ENCODE measurements at regions not wholly inside any gene's neighbourhood (a gene's known extent, or its start where the extent isn't known, plus 50 kb on each side); places are given as distances from the start of the nearest gene placed in this dataset.

DNA sequence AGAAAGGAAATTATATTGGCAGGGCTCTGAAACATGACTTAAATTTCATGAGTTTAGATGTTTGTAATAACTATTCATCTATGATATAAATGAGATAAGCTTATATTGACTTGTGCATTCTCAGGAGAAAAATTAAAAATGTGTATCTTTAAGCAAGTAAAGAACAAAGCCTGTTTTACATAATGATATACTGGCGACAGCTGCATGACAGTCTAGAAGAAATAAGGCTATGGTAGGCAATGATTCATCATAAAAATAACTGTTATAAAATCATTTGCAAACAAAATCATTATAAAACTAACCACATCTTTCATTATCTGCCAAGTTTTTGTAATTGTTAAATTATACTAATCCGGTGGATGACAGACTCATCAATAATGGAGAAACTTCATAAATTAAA lies 188.1 kb downstream of the ADAM29 start:
- Histone ChIP-seq H3K9ac (ENCODE audit: low read length) (no peak overlapping the region), H3K9me3 (ENCODE audit: insufficient read depth, low read depth, low read length) (no peaks in the 10 kb centered on the region), H2AK5ac (ENCODE audit: low read length) (no peak overlapping the region), H2BK12ac (ENCODE audit: low read length) (no peak overlapping the region), H3K4me3 (ENCODE audit: low read depth, low read length) (no peak overlapping the region), H3K18ac (ENCODE audit: low read length) (no peak overlapping the region), H2AFZ (ENCODE audit: insufficient read depth, low read length, poor library complexity) (no peak overlapping the region), H3K14ac (ENCODE audit: low read length) (no peak overlapping the region), H4K8ac (ENCODE audit: low read depth, low read length) (no peak overlapping the region), H3K23ac (ENCODE audit: low read length) (no peak overlapping the region), H4K91ac (ENCODE audit: low read depth, low read length) (no peak overlapping the region), H3K4me2 (ENCODE audit: low read length) (no peak overlapping the region), H3K4ac (ENCODE audit: low read depth, low read length) (no peak overlapping the region), H2BK5ac (ENCODE audit: low read depth, low read length, poor library complexity) (no peak overlapping the region), H3K79me1 (ENCODE audit: low read length) (no peaks in the 10 kb centered on the region), H3K79me2 (ENCODE audit: control insufficient read depth, insufficient read depth, low read length, poor library complexity) (no peaks in the 10 kb centered on the region), H3K4me1 (ENCODE audit: control insufficient read depth in 1 of 2, insufficient read depth in 2 of 2, low read length in 2 of 2) (no peaks in the 10 kb centered on the region), H3K36me3 (ENCODE audit: control insufficient read depth in 1 of 2, insufficient read depth in 2 of 2, low read length in 2 of 2) (no peaks in the 10 kb centered on the region), H4K12ac (ENCODE audit: low read depth, low read length) (no peak overlapping the region), H3K27me3 (ENCODE audit: insufficient read depth, low read length) (no peaks in the 10 kb centered on the region), H2BK120ac (ENCODE audit: insufficient read depth, low read length, poor library complexity) (no peak overlapping the region), H3K27ac (ENCODE audit: low read depth, low read length) (no peak overlapping the region)
- no peak for DNase-seq
- WGBS (ENCODE audit: extremely low coverage, insufficient coverage, insufficient read length): no CpG with 5 or more reads among the region's 2 CpGs

GRCh38 chr4:175109933-175110332 lies 191.8 kb downstream of the ADAM29 start:
- Histone ChIP-seq H4K91ac (ENCODE audit: low read depth, low read length) (no peak overlapping the region), H3K4ac (ENCODE audit: low read depth, low read length) (no peak overlapping the region), H3K9ac (ENCODE audit: low read length) (no peak overlapping the region), H3K18ac (ENCODE audit: low read length) (no peak overlapping the region), H2BK5ac (ENCODE audit: low read depth, low read length, poor library complexity) (no peak overlapping the region), H3K27ac (ENCODE audit: low read depth, low read length) (no peak overlapping the region), H3K23ac (ENCODE audit: low read length) (no peak overlapping the region), H3K27me3 (ENCODE audit: insufficient read depth, low read length) (no peaks in the 10 kb centered on the region), H3K14ac (ENCODE audit: low read length) (no peak overlapping the region), H4K12ac (ENCODE audit: low read depth, low read length) (no peak overlapping the region), H3K9me3 (ENCODE audit: insufficient read depth, low read depth, low read length) (no peaks in the 10 kb centered on the region), H2AFZ (ENCODE audit: insufficient read depth, low read length, poor library complexity) (no peak overlapping the region), H2AK5ac (ENCODE audit: low read length) (no peak overlapping the region), H3K79me1 (ENCODE audit: low read length) (no peaks in the 10 kb centered on the region), H2BK12ac (ENCODE audit: low read length) (no peak overlapping the region), H3K4me2 (ENCODE audit: low read length) (no peak overlapping the region), H3K4me1 (ENCODE audit: control insufficient read depth in 1 of 2, insufficient read depth in 2 of 2, low read length in 2 of 2) (no peaks in the 10 kb centered on the region), H3K4me3 (ENCODE audit: low read depth, low read length) (no peak overlapping the region), H2BK120ac (ENCODE audit: insufficient read depth, low read length, poor library complexity) (no peak overlapping the region), H3K79me2 (ENCODE audit: control insufficient read depth, insufficient read depth, low read length, poor library complexity) (no peaks in the 10 kb centered on the region), H3K36me3 (ENCODE audit: control insufficient read depth in 1 of 2, insufficient read depth in 2 of 2, low read length in 2 of 2) (no peaks in the 10 kb centered on the region), H4K8ac (ENCODE audit: low read depth, low read length) (no peak overlapping the region)
- WGBS (ENCODE audit: extremely low coverage, insufficient coverage, insufficient read length): no CpG with 5 or more reads among the region's 5 CpGs
- no peak for DNase-seq

DNA sequence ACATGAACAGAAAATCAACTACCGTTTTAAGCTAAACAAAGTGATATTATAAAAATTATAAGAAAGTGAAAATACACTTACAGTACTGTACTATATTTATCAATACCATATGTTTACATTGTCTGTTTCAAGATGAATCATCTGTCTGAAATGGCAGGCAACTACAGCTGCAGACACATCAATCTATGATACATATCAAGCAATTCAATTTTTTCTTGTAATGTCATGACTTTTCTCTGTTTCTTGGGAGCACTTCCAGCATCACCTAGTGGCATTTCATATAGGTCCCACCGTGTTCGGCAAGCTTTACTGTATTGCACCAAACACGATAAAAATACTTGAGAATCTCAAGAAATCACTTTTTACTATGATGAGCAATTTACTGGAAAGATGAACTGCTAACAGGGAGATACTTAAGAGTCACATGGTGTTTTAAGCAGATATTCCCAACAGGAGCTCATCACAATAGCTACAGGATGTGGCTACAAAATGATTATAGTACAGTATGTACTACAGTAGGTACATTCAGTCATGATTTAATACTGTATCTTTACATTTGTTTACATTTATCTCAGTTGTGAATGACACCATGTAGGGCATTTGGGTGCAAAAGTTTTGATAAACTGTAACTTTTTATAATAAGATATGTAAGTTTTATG lies 207.4 kb downstream of the ADAM29 start:
- no peak overlapping the region for H3K4me3 ChIP-seq (ENCODE audit: low read depth, low read length)
- no CpG with 5 or more reads among the region's 4 CpGs for WGBS (ENCODE audit: extremely low coverage, insufficient coverage, insufficient read length)
- no peaks in the 10 kb centered on the region for H3K36me3 ChIP-seq (ENCODE audit: control insufficient read depth in 1 of 2, insufficient read depth in 2 of 2, low read length in 2 of 2)
- DNase-seq: no peak
- H3K4ac ChIP-seq (ENCODE audit: low read depth, low read length): no peak overlapping the region
- H3K79me2 ChIP-seq (ENCODE audit: control insufficient read depth, insufficient read depth, low read length, poor library complexity): no peaks in the 10 kb centered on the region
- H3K18ac ChIP-seq (ENCODE audit: low read length): no peak overlapping the region
- H3K14ac ChIP-seq (ENCODE audit: low read length): no peak overlapping the region
- no peak overlapping the region for H3K23ac ChIP-seq (ENCODE audit: low read length)
- no peaks in the 10 kb centered on the region for H3K27me3 ChIP-seq (ENCODE audit: insufficient read depth, low read length)
- H4K8ac ChIP-seq (ENCODE audit: low read depth, low read length): no peak overlapping the region
- no peaks in the 10 kb centered on the region for H3K79me1 ChIP-seq (ENCODE audit: low read length)
- H4K12ac ChIP-seq (ENCODE audit: low read depth, low read length): no peak overlapping the region
- H2BK5ac ChIP-seq (ENCODE audit: low read depth, low read length, poor library complexity): no peak overlapping the region
- H2BK12ac ChIP-seq (ENCODE audit: low read length): no peak overlapping the region
- H2AK5ac ChIP-seq (ENCODE audit: low read length): no peak overlapping the region
- no peaks in the 10 kb centered on the region for H3K4me1 ChIP-seq (ENCODE audit: control insufficient read depth in 1 of 2, insufficient read depth in 2 of 2, low read length in 2 of 2)
- H3K27ac ChIP-seq (ENCODE audit: low read depth, low read length): no peak overlapping the region
- no peak overlapping the region for H4K91ac ChIP-seq (ENCODE audit: low read depth, low read length)
- no peak overlapping the region for H3K9ac ChIP-seq (ENCODE audit: low read length)
- H2BK120ac ChIP-seq (ENCODE audit: insufficient read depth, low read length, poor library complexity): no peak overlapping the region
- H3K9me3 ChIP-seq (ENCODE audit: insufficient read depth, low read depth, low read length): no peaks in the 10 kb centered on the region
- no peak overlapping the region for H3K4me2 ChIP-seq (ENCODE audit: low read length)
- H2AFZ ChIP-seq (ENCODE audit: insufficient read depth, low read length, poor library complexity): no peak overlapping the region

DNA sequence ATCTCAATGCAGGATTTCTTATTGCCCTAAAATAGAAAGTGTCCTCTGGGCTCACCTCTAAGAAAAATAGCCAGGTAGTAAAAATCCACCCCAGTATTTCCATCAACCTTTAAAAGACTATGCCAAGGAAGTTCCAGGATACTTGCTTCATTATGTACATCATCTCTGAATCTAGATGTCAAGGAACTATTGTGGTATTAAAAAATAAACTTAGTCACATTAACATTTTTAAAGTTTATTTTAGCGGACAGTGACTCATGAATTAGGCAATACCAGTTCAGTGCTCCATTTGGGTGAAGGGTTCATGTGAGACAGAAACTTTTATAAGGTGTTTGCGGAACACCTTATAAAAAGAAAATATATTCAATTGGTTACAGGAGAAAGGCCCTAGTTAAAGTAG lies 209.2 kb downstream of the ADAM29 start:
- Histone ChIP-seq H4K8ac (ENCODE audit: low read depth, low read length) (no peak overlapping the region), H3K79me2 (ENCODE audit: control insufficient read depth, insufficient read depth, low read length, poor library complexity) (no peaks in the 10 kb centered on the region), H3K4me2 (ENCODE audit: low read length) (no peak overlapping the region), H2AK5ac (ENCODE audit: low read length) (no peak overlapping the region), H3K4me3 (ENCODE audit: low read depth, low read length) (no peak overlapping the region), H3K9me3 (ENCODE audit: insufficient read depth, low read depth, low read length) (no peaks in the 10 kb centered on the region), H3K4me1 (ENCODE audit: control insufficient read depth in 1 of 2, insufficient read depth in 2 of 2, low read length in 2 of 2) (no peaks in the 10 kb centered on the region), H3K18ac (ENCODE audit: low read length) (no peak overlapping the region), H4K12ac (ENCODE audit: low read depth, low read length) (no peak overlapping the region), H3K14ac (ENCODE audit: low read length) (no peak overlapping the region), H3K9ac (ENCODE audit: low read length) (no peak overlapping the region), H3K23ac (ENCODE audit: low read length) (no peak overlapping the region), H4K91ac (ENCODE audit: low read depth, low read length) (no peak overlapping the region), H3K27me3 (ENCODE audit: insufficient read depth, low read length) (no peaks in the 10 kb centered on the region), H2BK12ac (ENCODE audit: low read length) (no peak overlapping the region), H2BK120ac (ENCODE audit: insufficient read depth, low read length, poor library complexity) (no peak overlapping the region), H3K79me1 (ENCODE audit: low read length) (no peaks in the 10 kb centered on the region), H3K36me3 (ENCODE audit: control insufficient read depth in 1 of 2, insufficient read depth in 2 of 2, low read length in 2 of 2) (no peaks in the 10 kb centered on the region), H3K27ac (ENCODE audit: low read depth, low read length) (no peak overlapping the region), H2BK5ac (ENCODE audit: low read depth, low read length, poor library complexity) (no peak overlapping the region), H3K4ac (ENCODE audit: low read depth, low read length) (no peak overlapping the region), H2AFZ (ENCODE audit: insufficient read depth, low read length, poor library complexity) (no peak overlapping the region)
- no peak for DNase-seq
- no CpG with 5 or more reads among the region's 2 CpGs for WGBS (ENCODE audit: extremely low coverage, insufficient coverage, insufficient read length)
